Mononuclear cell (primary cell): ENCODE measurements at regions not wholly inside any gene's neighbourhood (a gene's known extent, or its start where the extent isn't known, plus 50 kb on each side); places are given as distances from the start of the nearest gene placed in this dataset.

Source experiments
- H3K27me3 ChIP-seq: 2 replicates; pipeline ENCODE4 v1.6.0; 2011; ENCODE audit warnings: low read length, control low read depth; ENCODE audit not compliant: insufficient read depth
- H3K4me1 ChIP-seq: 2 replicates; pipeline ENCODE4 v1.5.1; 2011; ENCODE audit warnings: mild to moderate bottlenecking, low read length, control low read depth; ENCODE audit not compliant: insufficient read depth
- H3K4me3 ChIP-seq: 2 replicates; pipeline ENCODE4 v1.5.1; 2011; ENCODE audit warnings: mild to moderate bottlenecking, low read length, moderate library complexity
- H3K9me3 ChIP-seq: 2 replicates; pipeline ENCODE4 v1.5.1; 2011; ENCODE audit warnings: low read depth, mild to moderate bottlenecking, control low read depth, low read length

DNA sequence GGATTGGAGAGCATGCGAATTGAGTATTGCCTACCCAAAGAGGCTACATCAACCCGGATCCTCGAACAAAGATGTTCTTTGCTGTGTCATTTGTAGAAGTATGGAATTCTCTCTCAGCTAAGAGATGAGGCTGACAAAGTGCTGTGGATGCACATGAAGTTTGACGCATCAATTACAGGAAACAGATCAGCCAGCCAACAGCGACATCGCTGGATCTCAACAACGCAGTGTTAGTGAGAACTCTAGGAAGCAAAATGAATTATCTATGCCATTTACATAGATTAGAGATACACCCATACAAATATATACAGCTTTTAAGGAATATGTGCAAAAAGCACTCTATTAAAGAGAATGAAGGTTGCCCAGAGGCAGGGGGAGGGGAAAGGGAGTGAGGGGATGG, 160.6 kb upstream of the RGMA start:
- peaks cover 73% of the 10 kb centered on the region for H3K4me1 ChIP-seq
- no peaks in the 10 kb centered on the region for H3K27me3 ChIP-seq
- no peaks in the 10 kb centered on the region for H3K9me3 ChIP-seq
- H3K4me3 ChIP-seq, result no peak overlapping the region

DNA sequence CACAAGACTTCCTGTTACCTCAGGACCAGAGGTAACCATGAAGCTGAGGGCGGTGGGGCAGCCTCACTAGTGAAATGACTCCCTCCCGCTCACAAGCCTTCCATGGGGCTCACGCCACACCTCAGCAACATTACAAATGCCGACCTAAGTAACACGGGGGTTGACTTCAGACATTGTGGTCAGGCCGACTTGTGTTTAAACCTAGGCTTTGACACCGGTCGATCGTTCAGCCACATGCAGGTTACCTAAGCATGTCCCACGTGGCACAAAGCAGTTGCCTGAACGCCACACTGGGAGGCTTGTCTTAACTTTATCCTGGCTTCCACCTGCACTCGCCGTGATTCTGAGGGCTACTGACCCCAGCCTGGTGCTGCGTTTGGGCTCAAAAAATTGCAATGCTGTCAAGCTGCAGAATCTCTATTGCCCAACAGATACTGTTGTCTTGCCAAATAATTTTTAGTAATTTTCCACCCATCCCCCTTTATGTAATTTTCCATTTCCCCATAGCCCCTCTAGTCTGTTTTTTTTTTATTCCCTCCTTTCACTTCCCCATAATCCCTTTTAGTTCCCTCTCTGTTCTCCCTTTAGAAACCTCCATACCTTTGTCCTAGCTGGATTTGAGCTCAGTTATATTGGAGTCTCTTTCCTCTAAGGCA, 158.6 kb upstream of the RGMA start:
- H3K27me3 ChIP-seq, result no peaks in the 10 kb centered on the region
- H3K4me3 ChIP-seq, result no peak overlapping the region
- no peaks in the 10 kb centered on the region for H3K9me3 ChIP-seq
- H3K4me1 ChIP-seq, result peaks cover 60% of the 10 kb centered on the region

DNA sequence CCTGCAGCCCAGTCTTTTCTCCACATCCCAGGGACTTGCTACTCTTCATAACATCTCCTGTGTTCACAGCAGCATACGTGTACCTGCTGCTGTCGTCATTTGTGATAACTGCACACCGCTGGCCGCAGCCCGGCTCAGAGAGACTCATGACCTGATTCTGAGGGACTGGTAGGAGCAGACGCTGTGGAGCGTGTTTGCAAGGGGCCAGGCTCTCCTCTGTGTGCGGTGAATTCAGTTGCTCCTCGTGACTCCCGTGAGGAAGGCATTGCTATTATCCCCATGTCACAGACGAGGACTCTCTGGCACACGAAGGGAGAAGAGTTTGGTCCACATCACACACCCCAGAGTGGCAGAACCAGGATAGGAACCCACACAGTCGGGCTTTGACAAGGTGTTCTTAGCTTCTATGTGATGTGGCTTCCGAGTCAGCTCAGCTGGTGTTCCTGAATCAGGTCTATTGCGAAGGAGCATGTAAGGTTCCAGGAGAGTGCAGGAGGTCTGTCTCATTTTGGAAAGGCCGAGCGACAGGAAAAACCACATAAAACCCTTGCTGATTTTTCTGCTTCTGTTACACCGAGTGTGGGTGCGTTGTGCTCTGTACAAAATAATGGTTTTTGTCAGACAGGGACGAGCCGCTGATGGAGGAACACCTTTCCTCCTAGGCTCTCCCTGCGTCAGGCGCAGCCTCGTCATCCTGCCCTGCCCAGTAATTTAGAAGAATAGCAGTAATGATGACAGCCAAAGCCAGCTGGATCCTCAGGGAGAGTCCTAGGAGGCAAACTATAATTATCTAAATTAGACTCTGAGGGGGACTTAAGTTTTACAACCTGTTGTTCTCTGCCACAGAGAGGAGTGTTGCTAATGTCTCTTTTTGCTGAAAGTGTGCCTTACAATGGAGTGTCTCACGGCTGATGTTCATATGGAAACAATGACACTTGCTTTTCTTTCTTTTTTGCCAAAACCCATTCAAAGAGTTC, 157.5 kb upstream of the RGMA start:
- Histone ChIP-seq H3K27me3 (no peaks in the 10 kb centered on the region), H3K9me3 (no peaks in the 10 kb centered on the region), H3K4me1 (peaks cover 49% of the 10 kb centered on the region), H3K4me3 (no peak overlapping the region)

DNA sequence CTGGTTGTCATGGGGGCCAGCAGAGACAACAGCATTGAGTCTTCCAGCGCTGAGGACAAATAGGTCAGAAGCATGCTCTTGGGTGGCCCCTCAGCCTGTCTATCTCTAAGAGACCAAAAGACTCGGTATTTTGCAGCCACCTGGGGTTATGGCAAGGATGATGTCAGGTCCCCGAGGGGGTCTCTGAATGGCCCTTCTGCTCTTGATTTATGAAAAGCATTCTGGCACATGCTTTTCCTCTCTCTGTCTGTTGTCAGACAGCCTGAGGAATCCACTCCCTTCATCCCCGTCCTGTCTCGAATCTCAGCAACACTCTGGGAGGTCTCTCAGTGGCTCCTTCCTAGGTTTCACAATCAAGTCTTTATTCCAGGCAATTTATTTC, 156.6 kb upstream of the RGMA start:
- Histone ChIP-seq H3K4me1 (peaks cover 43% of the 10 kb centered on the region), H3K4me3 (no peak overlapping the region), H3K27me3 (no peaks in the 10 kb centered on the region), H3K9me3 (no peaks in the 10 kb centered on the region)

DNA sequence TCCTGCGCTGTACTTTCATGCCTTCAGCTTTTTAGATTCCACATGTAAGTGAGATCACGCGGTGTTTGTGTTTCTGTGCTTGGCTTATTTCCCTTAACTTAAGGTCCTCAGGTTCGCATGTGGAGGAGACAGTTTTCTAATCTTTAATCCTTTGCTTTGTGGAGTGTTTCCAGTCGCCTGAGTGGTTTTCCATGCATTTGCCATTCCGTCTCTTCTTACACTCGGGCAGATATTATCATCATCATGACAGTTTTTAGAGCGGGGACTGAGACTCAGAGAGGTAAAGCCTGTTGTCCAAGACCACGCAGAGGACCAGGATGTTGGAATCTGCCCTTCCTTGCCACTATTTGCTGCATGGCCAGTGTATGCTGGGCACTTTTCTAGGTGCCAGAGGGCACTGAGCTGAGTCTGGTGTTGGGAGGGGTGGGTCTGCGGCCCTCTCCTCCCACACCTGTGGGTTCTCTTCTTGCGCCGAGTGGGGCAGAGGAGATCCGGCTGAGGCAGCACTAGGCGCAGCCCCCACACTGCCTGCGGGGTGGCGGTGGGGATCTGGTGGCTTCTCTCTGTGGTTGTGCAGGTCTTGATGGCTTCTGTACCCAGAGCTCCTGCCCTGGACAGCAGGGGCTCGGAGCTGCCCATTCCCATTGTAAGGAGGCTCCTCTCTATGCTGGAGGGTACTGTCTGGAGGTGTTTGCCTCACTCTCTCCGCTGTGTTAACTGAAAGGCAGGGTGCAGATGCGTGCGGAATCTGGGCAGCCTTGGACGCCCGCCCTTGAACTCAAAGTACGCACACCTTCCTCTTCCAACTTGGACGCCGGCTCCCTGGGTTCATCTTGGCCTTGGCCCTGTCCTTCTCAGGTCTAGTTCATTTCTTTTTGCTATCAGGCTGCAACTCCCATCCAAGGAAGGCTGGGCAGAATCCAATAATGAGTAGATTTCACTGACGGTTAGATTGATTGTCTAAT, 156.0 kb upstream of the RGMA start:
- Histone ChIP-seq H3K27me3 (no peaks in the 10 kb centered on the region), H3K4me3 (no peak overlapping the region), H3K4me1 (peaks cover 37% of the 10 kb centered on the region), H3K9me3 (no peaks in the 10 kb centered on the region)

DNA sequence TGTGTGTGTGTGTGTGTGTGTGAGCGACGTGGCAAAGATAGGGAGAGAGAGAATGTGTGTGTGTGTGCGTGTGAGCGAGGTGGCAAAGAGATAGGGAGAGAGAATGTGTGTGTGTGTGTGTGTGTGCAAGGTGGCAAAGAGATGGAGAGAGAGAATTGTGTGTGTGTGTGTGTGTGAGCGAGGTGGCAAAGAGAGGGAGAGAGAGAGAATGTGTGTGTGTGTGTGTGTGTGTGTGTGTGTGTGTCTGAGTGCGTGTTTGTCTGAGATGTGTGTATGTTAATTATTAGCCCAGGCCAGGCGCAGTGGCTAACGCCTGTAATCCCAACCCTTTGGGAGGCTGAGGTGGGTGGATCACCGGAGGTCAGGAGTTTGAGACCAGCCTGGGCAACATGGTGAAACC, 154.6 kb upstream of the RGMA start:
- peaks cover 24% of the 10 kb centered on the region for H3K4me1 ChIP-seq
- H3K27me3 ChIP-seq, result no peaks in the 10 kb centered on the region
- no peaks in the 10 kb centered on the region for H3K9me3 ChIP-seq
- no peak overlapping the region for H3K4me3 ChIP-seq

DNA sequence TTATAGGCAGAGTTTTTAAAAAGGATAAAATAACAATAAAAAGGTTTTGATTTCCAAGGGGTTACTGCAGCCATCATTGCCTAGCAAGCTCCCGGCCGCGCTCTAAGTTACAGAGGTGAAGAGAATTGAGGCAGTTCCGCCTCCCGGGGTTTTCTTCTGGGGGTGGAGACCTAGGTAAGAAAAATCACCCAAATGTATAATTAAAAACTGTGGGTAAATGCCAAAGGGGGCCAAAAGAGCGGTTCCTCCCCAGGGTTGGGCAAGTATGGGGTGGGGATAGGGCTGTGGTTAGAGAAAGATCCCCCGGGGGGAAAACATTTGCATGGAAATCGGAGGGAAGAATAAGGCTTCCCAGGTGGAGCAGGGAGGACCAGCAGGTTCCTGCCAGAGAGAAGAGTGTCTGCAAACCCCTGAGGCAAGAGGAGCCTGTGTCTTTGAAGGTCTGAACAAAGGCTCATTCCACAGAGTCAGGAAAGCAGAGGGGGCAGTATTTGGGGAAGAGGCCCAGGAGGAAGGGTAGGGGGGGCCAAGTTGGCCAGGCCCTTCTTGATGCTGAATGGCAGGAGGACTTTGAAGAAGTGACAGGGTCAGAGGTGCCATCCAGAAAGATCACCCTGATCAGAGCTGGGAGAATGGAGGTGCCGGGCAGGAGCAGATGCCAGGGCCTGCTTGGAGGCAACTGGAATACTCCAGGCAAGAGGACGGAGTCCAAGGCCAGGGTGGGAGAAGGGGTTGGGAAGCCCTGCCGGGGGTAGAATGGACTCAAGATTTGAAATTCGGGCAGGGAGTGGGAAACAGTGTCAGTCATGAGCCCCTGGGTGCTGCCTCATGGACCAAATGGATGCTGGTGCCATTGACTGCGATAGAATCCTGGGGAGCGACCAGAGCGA, 152.9 kb upstream of the RGMA start:
- no peaks in the 10 kb centered on the region for H3K9me3 ChIP-seq
- H3K27me3 ChIP-seq, result no peaks in the 10 kb centered on the region
- H3K4me3 ChIP-seq, result no peak overlapping the region
- H3K4me1 ChIP-seq, result peaks cover 10% of the 10 kb centered on the region

DNA sequence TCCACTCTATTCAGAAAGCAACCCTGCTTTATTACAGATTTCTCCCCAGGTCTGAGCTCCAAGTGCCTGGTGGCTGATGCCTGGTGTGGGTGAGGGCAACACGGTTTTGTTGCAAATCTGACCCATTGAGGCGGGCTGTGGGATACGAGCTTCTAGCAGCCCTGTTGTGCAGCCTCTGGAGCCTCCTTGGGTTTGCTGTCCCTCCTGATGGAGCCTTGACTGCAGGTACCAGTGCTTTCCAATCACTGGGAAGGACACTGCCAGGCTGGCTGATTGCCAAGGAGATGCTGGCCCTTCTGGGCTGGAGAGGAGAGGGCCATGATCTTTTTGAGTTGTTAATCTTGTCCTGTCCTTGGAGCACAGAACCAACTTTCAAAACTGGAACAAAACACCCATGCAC, 151.0 kb upstream of the RGMA start:
- H3K4me1 ChIP-seq, result peaks cover 15% of the 10 kb centered on the region

DNA sequence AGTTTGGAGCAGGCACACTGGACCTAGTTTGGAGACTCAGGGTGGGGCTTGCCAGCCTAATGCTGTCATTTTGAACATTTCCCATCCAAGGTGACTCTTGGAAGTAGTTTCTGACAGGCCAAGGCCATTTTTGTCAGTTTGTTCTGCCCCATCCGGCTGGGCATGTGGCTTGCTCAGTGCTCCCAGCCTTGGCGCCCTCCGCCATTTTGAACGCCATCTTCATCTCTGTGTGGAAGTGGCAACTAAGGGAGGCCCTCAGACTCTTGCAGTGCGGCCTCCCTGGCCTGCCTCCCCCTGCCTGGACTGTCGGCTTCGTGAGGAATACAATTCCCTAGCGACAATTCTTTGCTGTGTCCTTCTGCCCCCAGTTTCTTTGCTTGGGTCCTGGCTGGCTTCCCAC, 150.6 kb upstream of the RGMA start:
- Histone ChIP-seq H3K27me3 (no peaks in the 10 kb centered on the region), H3K4me3 (no peak overlapping the region), H3K4me1 (peaks cover 15% of the 10 kb centered on the region), H3K9me3 (no peaks in the 10 kb centered on the region)

More for the DNA sequence above, 151.0 kb upstream of the RGMA start:
- no peaks in the 10 kb centered on the region for H3K27me3 ChIP-seq
- H3K9me3 ChIP-seq, result no peaks in the 10 kb centered on the region
- H3K4me3 ChIP-seq, result no peak overlapping the region

DNA sequence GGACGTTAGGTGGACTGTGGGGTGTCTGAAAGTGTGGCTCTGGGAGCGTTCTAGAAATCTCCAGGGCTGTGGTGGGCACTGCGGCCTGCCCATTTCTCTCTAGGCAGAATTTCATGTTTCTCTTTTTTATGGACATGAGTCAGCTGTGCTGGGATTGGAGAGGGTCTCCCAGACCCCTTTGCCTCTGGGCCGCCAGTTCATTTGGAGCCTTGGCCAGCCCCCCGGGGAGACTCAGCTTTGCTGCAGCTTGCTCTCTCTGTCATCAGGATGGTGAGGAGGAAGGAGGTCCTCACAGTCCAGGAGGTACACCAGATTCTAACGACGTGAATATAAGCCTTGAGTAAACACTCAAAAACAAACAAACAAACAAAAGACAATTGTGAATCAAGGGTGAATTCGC, 149.6 kb upstream of the RGMA start:
- H3K4me3 ChIP-seq, result no peak overlapping the region
- H3K9me3 ChIP-seq, result no peaks in the 10 kb centered on the region
- peaks cover 15% of the 10 kb centered on the region for H3K4me1 ChIP-seq
- no peaks in the 10 kb centered on the region for H3K27me3 ChIP-seq

DNA sequence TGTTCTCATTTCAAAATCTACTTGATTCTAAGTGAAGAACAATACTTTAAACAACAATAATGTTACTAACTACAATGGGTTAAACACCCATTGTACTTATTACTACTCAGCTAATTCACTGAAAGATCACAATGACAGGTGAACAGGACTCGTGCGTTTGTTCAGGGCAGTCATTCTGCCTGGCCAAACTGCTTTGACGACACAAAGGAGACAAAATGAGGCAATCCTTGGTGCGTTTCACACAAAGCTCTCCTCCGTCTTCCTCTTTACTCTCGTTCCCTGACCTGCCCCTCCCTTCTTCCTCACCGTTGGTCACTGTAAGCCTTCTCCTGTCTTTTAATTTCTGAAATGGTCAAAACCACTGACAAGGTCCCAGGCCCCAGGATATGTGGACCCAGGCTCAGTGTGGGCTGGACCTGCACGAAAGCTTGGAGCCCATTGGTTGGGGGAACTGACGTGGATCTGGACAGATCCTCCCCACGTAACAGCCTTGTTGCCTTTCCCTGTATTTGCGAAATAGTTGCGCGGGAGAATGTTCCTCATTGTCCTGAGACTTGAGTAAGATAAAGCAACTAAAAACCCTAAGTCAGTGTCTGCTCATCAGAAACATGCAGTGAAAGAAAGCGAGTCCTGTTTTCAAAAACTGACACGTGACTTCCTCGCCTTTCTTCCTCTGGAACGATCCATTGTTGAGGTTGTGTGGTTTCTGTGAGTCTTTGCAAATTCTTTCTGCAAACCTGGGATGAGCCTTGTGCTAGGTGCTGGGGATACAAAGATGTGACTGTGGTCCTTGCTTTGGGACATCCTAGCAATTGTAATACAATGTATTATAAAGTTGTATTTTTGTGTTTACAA, 147.1 kb upstream of the RGMA start:
- Histone ChIP-seq H3K4me3 (peak overlapping the region; percentile 25), H3K9me3 (no peaks in the 10 kb centered on the region), H3K4me1 (peaks cover 17% of the 10 kb centered on the region), H3K27me3 (no peaks in the 10 kb centered on the region)

DNA sequence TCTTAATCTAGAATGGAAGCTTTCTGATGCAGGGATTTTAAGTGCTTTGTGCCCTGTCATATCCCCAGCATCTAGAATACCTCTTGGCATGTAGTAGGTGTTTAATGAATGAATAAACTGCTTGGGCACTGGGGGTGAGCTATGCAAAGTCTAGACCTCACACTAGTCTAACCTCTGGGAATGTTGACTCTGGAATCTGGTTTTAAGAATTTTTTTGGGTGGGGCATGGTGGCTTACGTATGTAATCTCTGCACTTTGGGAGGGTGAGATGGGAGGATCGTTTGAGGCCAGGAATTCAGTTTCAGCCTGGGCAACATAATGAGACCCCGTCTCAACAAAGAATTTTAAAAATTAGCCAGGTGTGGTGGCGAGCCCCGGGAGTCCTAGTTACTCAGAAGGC, 146.3 kb upstream of the RGMA start:
- Histone ChIP-seq H3K27me3 (peaks cover 6% of the 10 kb centered on the region), H3K4me3 (no peak overlapping the region), H3K9me3 (no peaks in the 10 kb centered on the region), H3K4me1 (peaks cover 22% of the 10 kb centered on the region)

DNA sequence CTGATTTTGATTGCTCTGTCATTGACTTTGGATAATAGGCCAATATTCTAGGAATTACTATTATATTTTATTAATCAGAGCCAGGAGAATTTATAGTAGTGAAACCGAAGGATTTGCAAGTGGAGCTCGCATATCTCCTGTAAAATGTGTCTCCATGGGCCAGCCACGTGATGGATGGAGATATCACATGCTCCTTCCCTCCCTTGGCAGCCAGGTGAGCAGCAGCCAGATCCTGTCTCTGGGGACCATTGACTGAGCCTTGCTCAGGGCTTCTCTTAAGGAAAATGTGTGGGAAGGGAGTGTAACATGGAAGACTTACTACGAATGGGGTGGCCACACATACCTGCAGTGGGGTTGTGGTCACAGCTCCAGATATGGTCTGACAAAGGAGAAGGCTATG, 144.7 kb upstream of the RGMA start:
- Histone ChIP-seq H3K9me3 (no peaks in the 10 kb centered on the region), H3K27me3 (peaks cover 6% of the 10 kb centered on the region), H3K4me1 (peaks cover 22% of the 10 kb centered on the region), H3K4me3 (no peak overlapping the region)
